ENCODE measurements at regions not wholly inside any gene's neighbourhood (a gene's known extent, or its start where the extent isn't known, plus 50 kb on each side); places are given as distances from the start of the nearest gene placed in this dataset.
"Not testable (repeated sequence)": the region's sequence is repeated elsewhere in the genome, so short reads cannot be mapped to it uniquely, and the experiment has no call there.

- intact Hi-C loops (cut with DNase I; ENCODE audit: low total_unique reads) = no loop called here
- 92 to 94% methylated on average over 3 of the region's 3 CpGs for WGBS, 2 donors
- no peak for DNase-seq (ENCODE audit: low spot score in 2 of 2)
These were observed 340.9 kb downstream of the PCNX1 start for GRCh38 chr14:71248194-71248593.

DNA sequence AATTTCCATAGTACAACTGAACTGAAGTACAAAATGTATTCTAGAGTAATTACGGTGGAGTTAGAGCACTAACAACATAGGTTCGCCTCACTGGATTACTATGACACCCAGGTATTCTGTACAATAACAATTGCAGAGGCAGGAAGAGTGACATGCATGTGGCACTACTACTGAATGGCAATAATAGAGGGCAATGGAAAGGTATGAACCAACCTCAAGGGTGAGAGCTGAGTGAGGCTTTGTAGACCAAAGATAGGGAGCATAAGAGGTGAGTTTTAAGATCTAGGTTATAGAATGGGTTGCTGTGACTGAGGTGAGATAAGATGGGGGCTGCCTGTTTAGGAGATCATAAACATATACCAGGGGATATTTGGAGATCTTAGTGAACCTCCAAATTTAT, 343.1 kb downstream of the PCNX1 start:
- H3K4me3 ChIP-seq (ENCODE audit: low read depth, poor library complexity, severe bottlenecking) = no peak overlapping the region
- WGBS, 2 donors = 93 to 98% methylated on average over 2 of the region's 2 CpGs
- TF ChIP-seq CTCF (IDR thresholded peaks at IDR 0.05) = no peak
- TF ChIP-seq POLR2A (IDR thresholded peaks at IDR 0.05) = no peak
- intact Hi-C loops (cut with DNase I; ENCODE audit: low total_unique reads) = no loop called here
- no peak for DNase-seq (ENCODE audit: low spot score in 2 of 2)

More at GRCh38 chr14:71248194-71248593, 340.9 kb downstream of the PCNX1 start:
- TF ChIP-seq CTCF (IDR thresholded peaks at IDR 0.05) (no peak), POLR2A (IDR thresholded peaks at IDR 0.05) (no peak)
- H3K4me3 ChIP-seq (ENCODE audit: low read depth, poor library complexity, severe bottlenecking) = no peak overlapping the region

GRCh38 chr14:71250791-71251190, 343.5 kb downstream of the PCNX1 start:
- H3K4me3 ChIP-seq (ENCODE audit: low read depth, poor library complexity, severe bottlenecking) = no peak overlapping the region
- no peak for DNase-seq (ENCODE audit: low spot score in 2 of 2)
- TF ChIP-seq CTCF (IDR thresholded peaks at IDR 0.05) (no peak), POLR2A (IDR thresholded peaks at IDR 0.05) (no peak)
- intact Hi-C loops (cut with DNase I; ENCODE audit: low total_unique reads) = no loop called here

- intact Hi-C loops (cut with DNase I; ENCODE audit: low total_unique reads); DNase-seq (ENCODE audit: low spot score in 2 of 2); H3K4me3 ChIP-seq (ENCODE audit: low read depth, poor library complexity, severe bottlenecking): not testable (repeated sequence)
- 80 to 84% methylated on average over 26 to 44 of the region's 53 CpGs for WGBS, 2 donors
These were observed 346.9 kb downstream of the PCNX1 start for GRCh38 chr14:71254091-71254719.

DNA sequence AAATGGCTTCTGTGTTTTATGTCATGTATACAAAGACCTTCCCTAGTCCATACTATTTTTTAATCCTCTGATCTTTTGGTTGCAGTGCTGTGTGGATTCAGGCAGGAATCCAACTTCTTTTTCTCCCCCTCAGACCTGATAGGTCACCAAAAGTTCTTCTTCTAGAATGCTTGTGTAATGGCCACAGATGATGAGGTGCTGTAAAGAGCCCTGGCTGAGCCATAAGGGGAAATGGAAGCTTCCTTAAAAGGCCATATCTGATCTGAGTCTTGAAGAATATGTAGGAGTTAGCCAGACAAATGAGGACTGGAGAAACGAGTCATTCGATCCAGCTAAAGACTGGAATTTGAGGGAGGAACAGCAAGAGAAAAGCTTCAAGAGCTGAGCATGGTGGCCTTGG, 353.9 kb downstream of the PCNX1 start:
- 62 to 70% methylated on average over 2 of the region's 2 CpGs for WGBS, 2 donors
- no peak for DNase-seq (ENCODE audit: low spot score in 2 of 2)
- no peak for TF ChIP-seq POLR2A (IDR thresholded peaks at IDR 0.05)
- TF ChIP-seq CTCF (IDR thresholded peaks at IDR 0.05) = no peak
- intact Hi-C loops (cut with DNase I; ENCODE audit: low total_unique reads) = no loop called here
- H3K4me3 ChIP-seq (ENCODE audit: low read depth, poor library complexity, severe bottlenecking) = no peak overlapping the region

GRCh38 chr14:71262441-71262840, 355.2 kb downstream of the PCNX1 start:
- intact Hi-C loops (cut with DNase I; ENCODE audit: low total_unique reads) = no loop called here
- H3K4me3 ChIP-seq (ENCODE audit: low read depth, poor library complexity, severe bottlenecking) = no peak overlapping the region
- DNase-seq (ENCODE audit: low spot score in 2 of 2) = no peak
- TF ChIP-seq CTCF (IDR thresholded peaks at IDR 0.05) = no peak
- WGBS, 2 donors = 90 to 92% methylated on average over 2 of the region's 2 CpGs

Measured in lower leg skin (tissue), 4 donors.